Activated naive CD4-positive, alpha-beta T cell treated with anti-CD3 and anti-CD28 coated beads, Interleukin-2, amount 10 ng/mL, durations not matched to agents 7 days and 5 days (primary cell): ENCODE measurements at regions not wholly inside any gene's neighbourhood (a gene's known extent, or its start where the extent isn't known, plus 50 kb on each side); places are given as distances from the start of the nearest gene placed in this dataset.

Source experiments
- CTCF ChIA-PET: fragments of 350-600 bp; sonication (Branson Sonifier 250); formaldehyde crosslinking; loops from one replicate; lab custom pipeline; 2021; ENCODE audit warnings: antibody characterized with exemption; lab: Charles Lee
- DNase-seq: peaks from one replicate; pipeline ENCODE4 v3.0.0-alpha.2; 2020
- H3K27ac Mint-ChIP-seq: one replicate; pipeline ENCODE4 v1.8.0; 2021; ENCODE audit warnings: mild to moderate bottlenecking, moderate library complexity, mixed read lengths
- H3K27me3 Mint-ChIP-seq: one replicate; pipeline ENCODE4 v1.8.0; 2021; ENCODE audit warnings: mild to moderate bottlenecking, mixed read lengths
- H3K36me3 Mint-ChIP-seq: one replicate; pipeline ENCODE4 v1.8.0; 2021; ENCODE audit warnings: mixed read lengths
- H3K4me1 Mint-ChIP-seq: one replicate; pipeline ENCODE4 v1.8.0; 2021; ENCODE audit warnings: mixed read lengths
- H3K4me3 Mint-ChIP-seq: one replicate; pipeline ENCODE4 v1.8.0; 2021; ENCODE audit warnings: mild to moderate bottlenecking, moderate library complexity, mixed read lengths
- H3K9me3 Mint-ChIP-seq: one replicate; pipeline ENCODE4 v1.8.0; 2021; ENCODE audit warnings: mixed read lengths

- Mint-ChIP-seq H3K27me3 (peaks cover 5% of the 10 kb centered on the region), H3K36me3 (no peaks in the 10 kb centered on the region), H3K4me1 (no peaks in the 10 kb centered on the region), H3K27ac (no peak overlapping the region), H3K9me3 (no peaks in the 10 kb centered on the region), H3K4me3 (no peak overlapping the region)
- no peak for DNase-seq
- CTCF ChIA-PET, result no interaction called here
Measured at GRCh38 chr16:79482011-79482410, 118.5 kb downstream of the MAF start.

- Mint-ChIP-seq H3K27me3 (peaks cover 9% of the 10 kb centered on the region), H3K36me3 (no peaks in the 10 kb centered on the region), H3K9me3 (no peaks in the 10 kb centered on the region), H3K4me3 (no peak overlapping the region), H3K27ac (no peak overlapping the region), H3K4me1 (no peaks in the 10 kb centered on the region)
- no peak for DNase-seq
- CTCF ChIA-PET, result no interaction called here
Measured at GRCh38 chr16:79480929-79481328, 119.6 kb downstream of the MAF start.

GRCh38 chr16:79480056-79480455, 120.5 kb downstream of the MAF start:
- DNase-seq, result no peak
- Mint-ChIP-seq H3K36me3 (no peaks in the 10 kb centered on the region), H3K27me3 (peaks cover 9% of the 10 kb centered on the region), H3K4me3 (no peak overlapping the region), H3K4me1 (no peaks in the 10 kb centered on the region), H3K9me3 (no peaks in the 10 kb centered on the region), H3K27ac (no peak overlapping the region)
- CTCF ChIA-PET, result no interaction called here

- no peak overlapping the region for H3K4me3 Mint-ChIP-seq
- H3K4me1 Mint-ChIP-seq, result no peaks in the 10 kb centered on the region
- peaks cover 10% of the 10 kb centered on the region for H3K27me3 Mint-ChIP-seq
- no peaks in the 10 kb centered on the region for H3K9me3 Mint-ChIP-seq
- H3K36me3 Mint-ChIP-seq, result no peaks in the 10 kb centered on the region
- CTCF ChIA-PET, result no interaction called here
- DNase-seq, result no peak
- H3K27ac Mint-ChIP-seq, result no peak overlapping the region
Measured at GRCh38 chr16:79476580-79476979, 124.0 kb downstream of the MAF start.

GRCh38 chr16:79475841-79476240, 124.7 kb downstream of the MAF start:
- Mint-ChIP-seq H3K9me3 (no peaks in the 10 kb centered on the region), H3K36me3 (no peaks in the 10 kb centered on the region), H3K27me3 (peaks cover 10% of the 10 kb centered on the region), H3K4me3 (no peak overlapping the region), H3K4me1 (no peaks in the 10 kb centered on the region), H3K27ac (no peak overlapping the region)
- CTCF ChIA-PET, result no interaction called here
- no peak for DNase-seq

- peaks cover 10% of the 10 kb centered on the region for H3K27me3 Mint-ChIP-seq
- no peak overlapping the region for H3K27ac Mint-ChIP-seq
- H3K36me3 Mint-ChIP-seq, result no peaks in the 10 kb centered on the region
- H3K4me3 Mint-ChIP-seq, result no peak overlapping the region
- no peaks in the 10 kb centered on the region for H3K4me1 Mint-ChIP-seq
- DNase-seq, result no peak
- CTCF ChIA-PET, result no interaction called here
- H3K9me3 Mint-ChIP-seq, result no peaks in the 10 kb centered on the region
Measured at GRCh38 chr16:79473456-79473855, 127.1 kb downstream of the MAF start.

- H3K27ac Mint-ChIP-seq, result no peak overlapping the region
- CTCF ChIA-PET, result no interaction called here
- no peaks in the 10 kb centered on the region for H3K4me1 Mint-ChIP-seq
- peaks cover 10% of the 10 kb centered on the region for H3K27me3 Mint-ChIP-seq
- H3K4me3 Mint-ChIP-seq, result no peak overlapping the region
- no peaks in the 10 kb centered on the region for H3K36me3 Mint-ChIP-seq
- no peaks in the 10 kb centered on the region for H3K9me3 Mint-ChIP-seq
- DNase-seq, result no peak
Measured at GRCh38 chr16:79472426-79472825, 128.1 kb downstream of the MAF start.

- H3K4me3 Mint-ChIP-seq, result no peak overlapping the region
- H3K27ac Mint-ChIP-seq, result no peak overlapping the region
- H3K9me3 Mint-ChIP-seq, result no peaks in the 10 kb centered on the region
- peaks cover 6% of the 10 kb centered on the region for H3K27me3 Mint-ChIP-seq
- CTCF ChIA-PET, result no interaction called here
- H3K36me3 Mint-ChIP-seq, result no peaks in the 10 kb centered on the region
- DNase-seq, result no peak
- no peaks in the 10 kb centered on the region for H3K4me1 Mint-ChIP-seq
Measured at GRCh38 chr16:79469999-79470398, 130.5 kb downstream of the MAF start.

- Mint-ChIP-seq H3K4me1 (no peaks in the 10 kb centered on the region), H3K36me3 (no peaks in the 10 kb centered on the region), H3K27ac (no peak overlapping the region), H3K27me3 (no peaks in the 10 kb centered on the region), H3K4me3 (no peak overlapping the region), H3K9me3 (no peaks in the 10 kb centered on the region)
- no peak for DNase-seq
- CTCF ChIA-PET, result no interaction called here
Measured at GRCh38 chr16:79468631-79469030, 131.9 kb downstream of the MAF start.

GRCh38 chr16:79468121-79468552, 132.4 kb downstream of the MAF start:
- CTCF ChIA-PET, result no interaction called here
- no peaks in the 10 kb centered on the region for H3K36me3 Mint-ChIP-seq
- H3K4me3 Mint-ChIP-seq, result no peak overlapping the region
- H3K27ac Mint-ChIP-seq, result no peak overlapping the region
- no peak for DNase-seq
- no peaks in the 10 kb centered on the region for H3K4me1 Mint-ChIP-seq
- H3K27me3 Mint-ChIP-seq, result no peaks in the 10 kb centered on the region
- H3K9me3 Mint-ChIP-seq, result no peaks in the 10 kb centered on the region

- Mint-ChIP-seq H3K27ac (no peak overlapping the region), H3K27me3 (peaks cover 8% of the 10 kb centered on the region), H3K36me3 (no peaks in the 10 kb centered on the region), H3K4me1 (no peaks in the 10 kb centered on the region), H3K9me3 (no peaks in the 10 kb centered on the region), H3K4me3 (no peak overlapping the region)
- CTCF ChIA-PET, result no interaction called here
- DNase-seq, result no peak
Measured at GRCh38 chr16:79466111-79466510, 134.4 kb downstream of the MAF start.

GRCh38 chr16:79463841-79464240, 136.7 kb downstream of the MAF start:
- no peak for DNase-seq
- CTCF ChIA-PET, result no interaction called here
- H3K36me3 Mint-ChIP-seq, result no peaks in the 10 kb centered on the region
- H3K27ac Mint-ChIP-seq, result no peak overlapping the region
- H3K9me3 Mint-ChIP-seq, result no peaks in the 10 kb centered on the region
- H3K4me1 Mint-ChIP-seq, result no peaks in the 10 kb centered on the region
- no peak overlapping the region for H3K4me3 Mint-ChIP-seq
- H3K27me3 Mint-ChIP-seq, result peaks cover 12% of the 10 kb centered on the region

GRCh38 chr16:79456036-79456435, 144.5 kb downstream of the MAF start:
- CTCF ChIA-PET, result no interaction called here
- Mint-ChIP-seq H3K27ac (no peak overlapping the region), H3K4me1 (peaks cover 11% of the 10 kb centered on the region), H3K27me3 (peaks cover 4% of the 10 kb centered on the region), H3K36me3 (no peaks in the 10 kb centered on the region), H3K9me3 (peaks cover 3% of the 10 kb centered on the region), H3K4me3 (no peak overlapping the region)
- no peak for DNase-seq

GRCh38 chr16:79452671-79453070, 147.9 kb downstream of the MAF start:
- no peak for DNase-seq
- H3K27me3 Mint-ChIP-seq, result peaks cover 3% of the 10 kb centered on the region
- no peak overlapping the region for H3K4me3 Mint-ChIP-seq
- H3K27ac Mint-ChIP-seq, result no peak overlapping the region
- peaks cover 3% of the 10 kb centered on the region for H3K9me3 Mint-ChIP-seq
- H3K4me1 Mint-ChIP-seq, result peaks cover 13% of the 10 kb centered on the region
- H3K36me3 Mint-ChIP-seq, result no peaks in the 10 kb centered on the region
- CTCF ChIA-PET, result no interaction called here

- H3K27ac Mint-ChIP-seq, result no peak overlapping the region
- DNase-seq, result no peak
- CTCF ChIA-PET, result no interaction called here
- peaks cover 8% of the 10 kb centered on the region for H3K27me3 Mint-ChIP-seq
- H3K36me3 Mint-ChIP-seq, result no peaks in the 10 kb centered on the region
- peaks cover 13% of the 10 kb centered on the region for H3K4me1 Mint-ChIP-seq
- H3K4me3 Mint-ChIP-seq, result no peak overlapping the region
- peaks cover 3% of the 10 kb centered on the region for H3K9me3 Mint-ChIP-seq
Measured at GRCh38 chr16:79451196-79451816, 149.2 kb downstream of the MAF start.

GRCh38 chr16:79449900-79450299, 150.6 kb downstream of the MAF start:
- peaks cover 13% of the 10 kb centered on the region for H3K4me1 Mint-ChIP-seq
- H3K27me3 Mint-ChIP-seq, result peaks cover 12% of the 10 kb centered on the region
- no peak overlapping the region for H3K27ac Mint-ChIP-seq
- CTCF ChIA-PET, result no interaction called here
- peaks cover 3% of the 10 kb centered on the region for H3K9me3 Mint-ChIP-seq
- no peaks in the 10 kb centered on the region for H3K36me3 Mint-ChIP-seq
- DNase-seq, result no peak
- no peak overlapping the region for H3K4me3 Mint-ChIP-seq
